ENCODE measurements at regions not wholly inside any gene's neighbourhood (a gene's known extent, or its start where the extent isn't known, plus 50 kb on each side); places are given as distances from the start of the nearest gene placed in this dataset.

GRCh38 chr13:65036999-65037398 is 2193.1 kb downstream of the PCDH9 start (continued):
- no peak for TF ChIP-seq ZNF114 (CRISPR knock-in tag; IDR thresholded peaks at IDR 0.05)

GRCh38 chr13:65035302-65035701 is 2194.8 kb downstream of the PCDH9 start:
- H3K36me3 ChIP-seq (ENCODE audit: insufficient read depth), result no peaks in the 10 kb centered on the region
- no peaks in the 10 kb centered on the region for H3K79me2 ChIP-seq (replicated peaks; ENCODE audit: insufficient read depth)
- H3K4me2 ChIP-seq, result no peak overlapping the region
- Mint-ChIP-seq H3K4me3 (no peak overlapping the region), H3K9me3 (no peaks in the 10 kb centered on the region; the same call in 2 of the 3 replicates), H3K4me1 (no peaks in the 10 kb centered on the region), H3K36me3 (ENCODE audit: low read depth) (no peaks in the 10 kb centered on the region), H3K27me3 (ENCODE audit: insufficient read depth, low read depth, poor library complexity) (no peaks in the 10 kb centered on the region), H3K27ac (no peak overlapping the region)
- H3K4me3 ChIP-seq, result no peak overlapping the region
- no peaks in the 10 kb centered on the region for H3F3A ChIP-seq (replicated peaks; ENCODE audit: low read depth)
- no peak overlapping the region for H3K27ac ChIP-seq (ENCODE audit: low read depth)
- H4K20me1 ChIP-seq (replicated peaks; ENCODE audit: insufficient read depth), result no peaks in the 10 kb centered on the region
- TF ChIP-seq EZH2phosphoT487 (IDR thresholded peaks at IDR 0.05; ENCODE audit: unreplicated experiment), result no peak
- TF ChIP-seq JUNB (IDR thresholded peaks at IDR 0.05; ENCODE audit: unreplicated experiment), result no peak
- no peak for TF ChIP-seq EZH2 (IDR thresholded peaks at IDR 0.05; ENCODE audit: low read depth, unreplicated experiment)
- TF ChIP-seq ZNF114 (CRISPR knock-in tag; IDR thresholded peaks at IDR 0.05), result no peak
- TF ChIP-seq NANOG (IDR thresholded peaks at IDR 0.05; ENCODE audit: borderline replicate concordance), result no peak
- no peak for TF ChIP-seq CREB1 (CRISPR knock-in tag; IDR thresholded peaks at IDR 0.05; ENCODE audit: low read depth)
- TF ChIP-seq, protein P1, sequence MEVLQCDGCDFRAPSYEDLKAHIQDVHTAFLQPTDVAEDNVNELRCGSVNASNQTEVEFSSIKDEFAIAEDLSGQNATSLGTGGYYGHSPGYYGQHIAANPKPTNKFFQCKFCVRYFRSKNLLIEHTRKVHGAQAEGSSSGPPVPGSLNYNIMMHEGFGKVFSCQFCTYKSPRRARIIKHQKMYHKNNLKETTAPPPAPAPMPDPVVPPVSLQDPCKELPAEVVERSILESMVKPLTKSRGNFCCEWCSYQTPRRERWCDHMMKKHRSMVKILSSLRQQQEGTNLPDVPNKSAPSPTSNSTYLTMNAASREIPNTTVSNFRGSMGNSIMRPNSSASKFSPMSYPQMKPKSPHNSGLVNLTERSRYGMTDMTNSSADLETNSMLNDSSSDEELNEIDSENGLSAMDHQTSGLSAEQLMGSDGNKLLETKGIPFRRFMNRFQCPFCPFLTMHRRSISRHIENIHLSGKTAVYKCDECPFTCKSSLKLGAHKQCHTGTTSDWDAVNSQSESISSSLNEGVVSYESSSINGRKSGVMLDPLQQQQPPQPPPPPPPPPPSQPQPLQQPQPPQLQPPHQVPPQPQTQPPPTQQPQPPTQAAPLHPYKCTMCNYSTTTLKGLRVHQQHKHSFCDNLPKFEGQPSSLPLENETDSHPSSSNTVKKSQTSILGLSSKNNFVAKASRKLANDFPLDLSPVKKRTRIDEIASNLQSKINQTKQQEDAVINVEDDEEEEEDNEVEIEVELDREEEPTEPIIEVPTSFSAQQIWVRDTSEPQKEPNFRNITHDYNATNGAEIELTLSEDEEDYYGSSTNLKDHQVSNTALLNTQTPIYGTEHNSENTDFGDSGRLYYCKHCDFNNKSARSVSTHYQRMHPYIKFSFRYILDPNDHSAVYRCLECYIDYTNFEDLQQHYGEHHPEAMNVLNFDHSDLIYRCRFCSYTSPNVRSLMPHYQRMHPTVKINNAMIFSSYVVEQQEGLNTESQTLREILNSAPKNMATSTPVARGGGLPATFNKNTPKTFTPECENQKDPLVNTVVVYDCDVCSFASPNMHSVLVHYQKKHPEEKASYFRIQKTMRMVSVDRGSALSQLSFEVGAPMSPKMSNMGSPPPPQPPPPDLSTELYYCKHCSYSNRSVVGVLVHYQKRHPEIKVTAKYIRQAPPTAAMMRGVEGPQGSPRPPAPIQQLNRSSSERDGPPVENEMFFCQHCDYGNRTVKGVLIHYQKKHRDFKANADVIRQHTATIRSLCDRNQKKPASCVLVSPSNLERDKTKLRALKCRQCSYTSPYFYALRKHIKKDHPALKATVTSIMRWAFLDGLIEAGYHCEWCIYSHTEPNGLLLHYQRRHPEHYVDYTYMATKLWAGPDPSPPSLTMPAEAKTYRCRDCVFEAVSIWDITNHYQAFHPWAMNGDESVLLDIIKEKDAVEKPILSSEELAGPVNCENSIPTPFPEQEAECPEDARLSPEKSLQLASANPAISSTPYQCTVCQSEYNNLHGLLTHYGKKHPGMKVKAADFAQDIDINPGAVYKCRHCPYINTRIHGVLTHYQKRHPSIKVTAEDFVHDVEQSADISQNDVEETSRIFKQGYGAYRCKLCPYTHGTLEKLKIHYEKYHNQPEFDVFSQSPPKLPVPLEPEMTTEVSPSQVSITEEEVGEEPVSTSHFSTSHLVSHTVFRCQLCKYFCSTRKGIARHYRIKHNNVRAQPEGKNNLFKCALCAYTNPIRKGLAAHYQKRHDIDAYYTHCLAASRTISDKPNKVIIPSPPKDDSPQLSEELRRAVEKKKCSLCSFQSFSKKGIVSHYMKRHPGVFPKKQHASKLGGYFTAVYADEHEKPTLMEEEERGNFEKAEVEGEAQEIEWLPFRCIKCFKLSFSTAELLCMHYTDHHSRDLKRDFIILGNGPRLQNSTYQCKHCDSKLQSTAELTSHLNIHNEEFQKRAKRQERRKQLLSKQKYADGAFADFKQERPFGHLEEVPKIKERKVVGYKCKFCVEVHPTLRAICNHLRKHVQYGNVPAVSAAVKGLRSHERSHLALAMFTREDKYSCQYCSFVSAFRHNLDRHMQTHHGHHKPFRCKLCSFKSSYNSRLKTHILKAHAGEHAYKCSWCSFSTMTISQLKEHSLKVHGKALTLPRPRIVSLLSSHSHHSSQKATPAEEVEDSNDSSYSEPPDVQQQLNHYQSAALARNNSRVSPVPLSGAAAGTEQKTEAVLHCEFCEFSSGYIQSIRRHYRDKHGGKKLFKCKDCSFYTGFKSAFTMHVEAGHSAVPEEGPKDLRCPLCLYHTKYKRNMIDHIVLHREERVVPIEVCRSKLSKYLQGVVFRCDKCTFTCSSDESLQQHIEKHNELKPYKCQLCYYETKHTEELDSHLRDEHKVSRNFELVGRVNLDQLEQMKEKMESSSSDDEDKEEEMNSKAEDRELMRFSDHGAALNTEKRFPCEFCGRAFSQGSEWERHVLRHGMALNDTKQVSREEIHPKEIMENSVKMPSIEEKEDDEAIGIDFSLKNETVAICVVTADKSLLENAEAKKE (CRISPR knock-in tag; IDR thresholded peaks at IDR 0.05), result no peak
- TF ChIP-seq CTCF (conservative IDR thresholded peaks at IDR 0.05; ENCODE audit: low read depth in 2 of 2), result no peak
- TF ChIP-seq ZNF331 (CRISPR knock-in tag; IDR thresholded peaks at IDR 0.05; ENCODE audit: low read depth), result no peak
- TF ChIP-seq, protein P2, sequence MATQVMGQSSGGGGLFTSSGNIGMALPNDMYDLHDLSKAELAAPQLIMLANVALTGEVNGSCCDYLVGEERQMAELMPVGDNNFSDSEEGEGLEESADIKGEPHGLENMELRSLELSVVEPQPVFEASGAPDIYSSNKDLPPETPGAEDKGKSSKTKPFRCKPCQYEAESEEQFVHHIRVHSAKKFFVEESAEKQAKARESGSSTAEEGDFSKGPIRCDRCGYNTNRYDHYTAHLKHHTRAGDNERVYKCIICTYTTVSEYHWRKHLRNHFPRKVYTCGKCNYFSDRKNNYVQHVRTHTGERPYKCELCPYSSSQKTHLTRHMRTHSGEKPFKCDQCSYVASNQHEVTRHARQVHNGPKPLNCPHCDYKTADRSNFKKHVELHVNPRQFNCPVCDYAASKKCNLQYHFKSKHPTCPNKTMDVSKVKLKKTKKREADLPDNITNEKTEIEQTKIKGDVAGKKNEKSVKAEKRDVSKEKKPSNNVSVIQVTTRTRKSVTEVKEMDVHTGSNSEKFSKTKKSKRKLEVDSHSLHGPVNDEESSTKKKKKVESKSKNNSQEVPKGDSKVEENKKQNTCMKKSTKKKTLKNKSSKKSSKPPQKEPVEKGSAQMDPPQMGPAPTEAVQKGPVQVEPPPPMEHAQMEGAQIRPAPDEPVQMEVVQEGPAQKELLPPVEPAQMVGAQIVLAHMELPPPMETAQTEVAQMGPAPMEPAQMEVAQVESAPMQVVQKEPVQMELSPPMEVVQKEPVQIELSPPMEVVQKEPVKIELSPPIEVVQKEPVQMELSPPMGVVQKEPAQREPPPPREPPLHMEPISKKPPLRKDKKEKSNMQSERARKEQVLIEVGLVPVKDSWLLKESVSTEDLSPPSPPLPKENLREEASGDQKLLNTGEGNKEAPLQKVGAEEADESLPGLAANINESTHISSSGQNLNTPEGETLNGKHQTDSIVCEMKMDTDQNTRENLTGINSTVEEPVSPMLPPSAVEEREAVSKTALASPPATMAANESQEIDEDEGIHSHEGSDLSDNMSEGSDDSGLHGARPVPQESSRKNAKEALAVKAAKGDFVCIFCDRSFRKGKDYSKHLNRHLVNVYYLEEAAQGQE (IDR thresholded peaks at IDR 0.05; ENCODE audit: unreplicated experiment), result no peak
- no peak for TF ChIP-seq STAT1 (IDR thresholded peaks at IDR 0.05; ENCODE audit: unreplicated experiment)
- TF ChIP-seq ETS1 (IDR thresholded peaks at IDR 0.05), result no peak
- TF ChIP-seq POLR2AphosphoS5 (IDR thresholded peaks at IDR 0.05; ENCODE audit: low read depth), result no peak
- H3K9me2 ChIP-seq (ENCODE audit: insufficient read depth), result peaks cover 6% of the 10 kb centered on the region
- no peak for DNase-seq (ENCODE audit: low spot score)
- no peaks in the 10 kb centered on the region for H3K4me1 ChIP-seq (ENCODE audit: insufficient read depth)
- ATAC-seq, result no peak
- no peaks in the 10 kb centered on the region for H3K27me3 ChIP-seq (ENCODE audit: insufficient read depth)
- no peak overlapping the region for H2AFZ ChIP-seq

Data from GM23338 (cell line).